ENCODE measurements at regions not wholly inside any gene's neighbourhood (a gene's known extent, or its start where the extent isn't known, plus 50 kb on each side); places are given as distances from the start of the nearest gene placed in this dataset.

GRCh38 chr15:99445272-99445850, 120.4 kb upstream of the MEF2A start:
- DNase-seq (ENCODE audit: low spot score) (no peak), ATAC-seq (no peak)
- CTCF ChIA-PET: no interaction called here
- H3K27ac Mint-ChIP-seq: no peak overlapping the region; the same call in 1 of the 2 replicates
- TF ChIP-seq E2F5 (CRISPR knock-in tag; IDR thresholded peaks at IDR 0.05) (no peak), PREB (CRISPR knock-in tag; IDR thresholded peaks at IDR 0.05; ENCODE audit: borderline replicate concordance) (no peak), RELA (CRISPR knock-in tag; IDR thresholded peaks at IDR 0.05; ENCODE audit: borderline replicate concordance) (no peak), HMGXB4 (CRISPR knock-in tag; IDR thresholded peaks at IDR 0.05) (no peak), FOXJ3 (CRISPR knock-in tag; IDR thresholded peaks at IDR 0.05; ENCODE audit: borderline replicate concordance) (no peak), STAT6 (CRISPR knock-in tag; conservative IDR thresholded peaks at IDR 0.05; ENCODE audit: low read depth) (no peak), AFF4 (CRISPR knock-in tag; IDR thresholded peaks at IDR 0.05; ENCODE audit: borderline replicate concordance) (no peak), IRF2 (CRISPR knock-in tag; IDR thresholded peaks at IDR 0.05; ENCODE audit: borderline replicate concordance, low read depth) (no peak), ESRRA (CRISPR knock-in tag; IDR thresholded peaks at IDR 0.05; ENCODE audit: borderline replicate concordance) (no peak), CTCF (IDR thresholded peaks at IDR 0.05) (no peak), ZNF121 (CRISPR knock-in tag; IDR thresholded peaks at IDR 0.05) (no peak)
- H3K4me3 Mint-ChIP-seq: no peak overlapping the region
- no peaks in the 10 kb centered on the region for H3K36me3 Mint-ChIP-seq
- no peaks in the 10 kb centered on the region; the same call in 1 of the 2 replicates for H3K27me3 Mint-ChIP-seq (ENCODE audit: low read depth)
- POLR2A ChIA-PET: no interaction called here
- no peaks in the 10 kb centered on the region for H3K9me3 Mint-ChIP-seq
- H3K4me1 Mint-ChIP-seq: peaks cover 12% of the 10 kb centered on the region

Measured in WTC11 (cell line).